Esophagus squamous epithelium (tissue), 4 donors: ENCODE measurements at regions not wholly inside any gene's neighbourhood (a gene's known extent, or its start where the extent isn't known, plus 50 kb on each side); places are given as distances from the start of the nearest gene placed in this dataset.

Source experiments
- POLR2A ChIP-seq, 4 donors: fragments of 450-650 bp; IDR thresholded peaks; one replicate each; pipeline ENCODE4 v1.6.1; 2017; ENCODE audit warnings: antibody characterized with exemption in 4 of 4, mild to moderate bottlenecking in 4 of 4, moderate library complexity in 3 of 4
- TF ChIP-seq, protein P1 (sequence below), 6 experiments: fragments of 450-650 bp in 4 of 6; fragments of 200-600 bp in 2 of 6; sonication (generic) in 2 of 6; IDR thresholded peaks; one replicate each; pipeline ENCODE4 v1.5.1; 2016 to 2019; ENCODE audit warnings: antibody characterized with exemption in 6 of 6, mild to moderate bottlenecking in 4 of 6, moderate library complexity in 4 of 6

DNA sequence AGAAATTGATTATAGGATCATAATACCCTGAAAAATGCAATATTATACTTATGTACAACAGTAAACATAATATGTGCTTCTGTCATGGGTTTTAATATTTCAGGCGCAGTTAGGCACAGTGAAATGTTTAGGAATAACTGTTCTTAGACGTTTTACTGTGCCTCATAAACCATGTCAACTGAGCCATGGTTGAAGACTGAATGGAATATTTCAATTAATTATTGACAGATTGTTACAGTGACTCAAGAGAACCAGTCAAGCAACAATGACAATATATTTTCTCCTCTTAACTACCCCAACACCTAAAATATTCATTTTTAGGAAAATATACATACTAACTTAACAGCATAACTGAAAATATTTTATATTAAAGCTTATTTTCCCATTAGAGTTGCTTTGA, 852.7 kb upstream of the FRG1 start:
- TF ChIP-seq POLR2A (IDR thresholded peaks at IDR 0.05) = no peak
- TF ChIP-seq, protein P1, sequence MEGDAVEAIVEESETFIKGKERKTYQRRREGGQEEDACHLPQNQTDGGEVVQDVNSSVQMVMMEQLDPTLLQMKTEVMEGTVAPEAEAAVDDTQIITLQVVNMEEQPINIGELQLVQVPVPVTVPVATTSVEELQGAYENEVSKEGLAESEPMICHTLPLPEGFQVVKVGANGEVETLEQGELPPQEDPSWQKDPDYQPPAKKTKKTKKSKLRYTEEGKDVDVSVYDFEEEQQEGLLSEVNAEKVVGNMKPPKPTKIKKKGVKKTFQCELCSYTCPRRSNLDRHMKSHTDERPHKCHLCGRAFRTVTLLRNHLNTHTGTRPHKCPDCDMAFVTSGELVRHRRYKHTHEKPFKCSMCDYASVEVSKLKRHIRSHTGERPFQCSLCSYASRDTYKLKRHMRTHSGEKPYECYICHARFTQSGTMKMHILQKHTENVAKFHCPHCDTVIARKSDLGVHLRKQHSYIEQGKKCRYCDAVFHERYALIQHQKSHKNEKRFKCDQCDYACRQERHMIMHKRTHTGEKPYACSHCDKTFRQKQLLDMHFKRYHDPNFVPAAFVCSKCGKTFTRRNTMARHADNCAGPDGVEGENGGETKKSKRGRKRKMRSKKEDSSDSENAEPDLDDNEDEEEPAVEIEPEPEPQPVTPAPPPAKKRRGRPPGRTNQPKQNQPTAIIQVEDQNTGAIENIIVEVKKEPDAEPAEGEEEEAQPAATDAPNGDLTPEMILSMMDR (IDR thresholded peaks at IDR 0.05) = no peak
